Hepatocyte (in vitro differentiated cells): ENCODE measurements at regions not wholly inside any gene's neighbourhood (a gene's known extent, or its start where the extent isn't known, plus 50 kb on each side); places are given as distances from the start of the nearest gene placed in this dataset.

Experiments used
- DNase-seq: peaks from one replicate; pipeline ENCODE4 v3.0.0-alpha.2; 2016; ENCODE audit warnings: low spot score
- H2AFZ ChIP-seq: fragments of 200-600 bp; sonication (generic); 2 replicates; pipeline ENCODE4 v1.6.0; 2016; ENCODE audit warnings: antibody characterized with exemption, mild to moderate bottlenecking
- H3K27ac ChIP-seq: fragments of 200-600 bp; sonication (generic); 2 replicates; pipeline ENCODE4 v1.5.1; 2016; ENCODE audit warnings: mild to moderate bottlenecking
- H3K27me3 ChIP-seq: fragments of 200-600 bp; sonication (generic); 2 replicates; pipeline ENCODE4 v1.6.1; 2016
- H3K36me3 ChIP-seq: fragments of 200-600 bp; sonication (generic); replicated peaks from 2 replicates; pipeline ENCODE4 v1.5.1; 2016; ENCODE audit warnings: low read depth; ENCODE audit not compliant: insufficient read depth
- H3K4me1 ChIP-seq: fragments of 200-600 bp; sonication (generic); 2 replicates; pipeline ENCODE4 v1.5.1; 2016; ENCODE audit warnings: mild to moderate bottlenecking, moderate library complexity; ENCODE audit not compliant: insufficient read depth
- H3K4me2 ChIP-seq: fragments of 200-600 bp; sonication (generic); 2 replicates; pipeline ENCODE4 v1.6.0; 2016
- H3K4me3 ChIP-seq: fragments of 200-600 bp; sonication (generic); 2 replicates; pipeline ENCODE4 v1.5.1; 2016; ENCODE audit warnings: mild to moderate bottlenecking
- H3K79me2 ChIP-seq: fragments of 200-600 bp; sonication (generic); 2 replicates; pipeline ENCODE4 v1.6.0; 2017; ENCODE audit warnings: mild to moderate bottlenecking
- H3K9me2 ChIP-seq: fragments of 200-600 bp; sonication (generic); replicated peaks from 2 replicates; pipeline ENCODE4 v1.6.0; 2017; ENCODE audit warnings: mild to moderate bottlenecking; ENCODE audit not compliant: insufficient read depth
- H3K9me3 ChIP-seq: fragments of 200-600 bp; sonication (generic); 2 replicates; pipeline ENCODE4 v1.5.1; 2016; ENCODE audit warnings: low read depth, mild to moderate bottlenecking
- H4K20me1 ChIP-seq: fragments of 200-600 bp; sonication (generic); 2 replicates; pipeline ENCODE4 v1.6.0; 2016; ENCODE audit warnings: mild to moderate bottlenecking; ENCODE audit not compliant: insufficient read depth, poor library complexity, severe bottlenecking
- CTCF ChIP-seq: fragments of 200-600 bp; sonication (generic); IDR thresholded peaks from 2 replicates; pipeline ENCODE4 v1.5.1; 2016; ENCODE audit warnings: antibody characterized with exemption, mild to moderate bottlenecking; ENCODE audit not compliant: poor library complexity
- EZH2 ChIP-seq: fragments of 200-600 bp; sonication (generic); IDR thresholded peaks from 2 replicates; pipeline ENCODE4 v1.6.1; 2016; ENCODE audit warnings: antibody characterized with exemption, mild to moderate bottlenecking, borderline replicate concordance
- EZH2phosphoT487 ChIP-seq: fragments of 200-600 bp; sonication (generic); IDR thresholded peaks from one replicate; pipeline ENCODE4 v1.6.1; 2018; ENCODE audit warnings: antibody characterized with exemption, mild to moderate bottlenecking, low read depth, moderate library complexity; ENCODE audit not compliant: unreplicated experiment, severe bottlenecking
- WGBS: methylation state at CpG from one replicate; pipeline ENCODE4 v1.1.6; 2016; ENCODE audit warnings: low lambda C conversion rate; ENCODE audit errors: missing lambda C conversion rate; 5-methylcytosine and 5-hydroxymethylcytosine counted together

DNA sequence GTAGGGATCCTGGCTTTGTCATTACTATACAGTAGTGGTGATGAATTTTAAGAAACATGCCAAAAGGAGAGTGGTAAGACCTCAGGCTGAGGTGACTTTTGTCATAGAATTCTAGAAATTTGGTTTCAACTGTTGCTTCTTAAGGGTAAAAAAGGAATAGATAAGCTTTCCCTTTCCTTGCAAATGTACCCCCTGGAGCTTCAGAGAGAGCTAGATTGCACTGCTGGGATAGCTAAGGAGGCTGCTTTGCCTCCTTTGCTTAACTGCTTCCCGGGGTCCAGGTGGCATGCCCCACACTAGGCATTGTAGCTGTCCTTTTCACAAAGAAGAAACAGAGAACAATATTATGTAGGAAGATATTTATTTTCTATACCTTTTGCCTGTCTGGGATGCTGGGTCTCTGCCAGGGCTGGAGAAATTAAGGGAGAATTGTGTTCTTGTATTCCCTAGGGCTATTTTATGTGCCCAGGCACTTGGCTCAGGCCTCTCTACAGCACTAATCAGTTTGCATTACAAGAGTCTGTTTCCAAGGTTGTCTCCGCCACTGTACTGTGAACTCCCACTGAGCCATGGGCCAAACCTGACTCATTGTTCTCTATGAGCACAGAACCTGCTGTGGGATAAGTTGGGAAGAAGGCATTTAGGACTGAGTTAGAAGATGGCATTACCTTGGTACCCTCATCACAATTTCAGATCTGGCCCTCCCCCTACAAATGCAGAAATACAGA lies 460.0 kb downstream of the PDCD6IP start:
- H3K4me3 ChIP-seq = no peak overlapping the region
- no peaks in the 10 kb centered on the region for H4K20me1 ChIP-seq
- H3K4me2 ChIP-seq = no peak overlapping the region
- H3K4me1 ChIP-seq = peaks cover 30% of the 10 kb centered on the region
- no peak for DNase-seq
- H3K27ac ChIP-seq = no peak overlapping the region
- no peaks in the 10 kb centered on the region for H3K27me3 ChIP-seq
- 66% methylated on average over 2 of the region's 2 CpGs for WGBS
- no peak for TF ChIP-seq EZH2
- TF ChIP-seq CTCF = no peak
- TF ChIP-seq EZH2phosphoT487 = no peak
- no peaks in the 10 kb centered on the region for H3K9me2 ChIP-seq
- H3K79me2 ChIP-seq = no peaks in the 10 kb centered on the region
- H3K36me3 ChIP-seq = no peaks in the 10 kb centered on the region
- H3K9me3 ChIP-seq = no peaks in the 10 kb centered on the region
- H2AFZ ChIP-seq = no peak overlapping the region

GRCh38 chr3:34260271-34261000 lies 462.0 kb downstream of the PDCD6IP start:
- H3K27ac ChIP-seq = peak overlapping the region; percentile 6
- TF ChIP-seq CTCF = peak; percentile 68
- TF ChIP-seq EZH2phosphoT487 = no peak
- H3K79me2 ChIP-seq = no peaks in the 10 kb centered on the region
- no peaks in the 10 kb centered on the region for H3K9me2 ChIP-seq
- no peak overlapping the region for H3K4me2 ChIP-seq
- no peaks in the 10 kb centered on the region for H4K20me1 ChIP-seq
- H3K9me3 ChIP-seq = no peaks in the 10 kb centered on the region
- no peak overlapping the region for H2AFZ ChIP-seq
- H3K4me1 ChIP-seq = peaks cover 36% of the 10 kb centered on the region
- peak; percentile 79 for DNase-seq
- 85% methylated on average over 2 of the region's 2 CpGs for WGBS
- H3K27me3 ChIP-seq = no peaks in the 10 kb centered on the region
- H3K4me3 ChIP-seq = no peak overlapping the region
- H3K36me3 ChIP-seq = no peaks in the 10 kb centered on the region

DNA sequence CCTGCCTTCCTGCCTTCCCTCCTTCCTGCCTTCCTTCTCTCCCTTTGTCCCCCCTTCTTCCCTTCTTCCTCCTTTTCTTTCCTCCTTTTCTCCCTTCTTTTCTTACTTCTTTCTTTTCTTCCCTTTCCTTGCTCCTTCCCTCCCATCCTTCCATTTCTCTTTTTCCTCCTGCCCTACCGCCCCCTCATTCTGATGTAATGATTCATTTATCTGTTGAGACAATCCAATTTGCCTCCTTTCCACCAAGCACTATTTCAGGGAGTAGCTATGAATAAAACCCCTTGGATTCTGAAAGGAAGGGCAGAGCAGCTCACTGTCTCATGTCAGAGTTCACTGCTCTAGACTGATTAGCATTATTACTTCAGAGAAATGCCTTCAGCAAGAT lies 462.6 kb downstream of the PDCD6IP start:
- Histone ChIP-seq H3K4me1 (peaks cover 34% of the 10 kb centered on the region), H2AFZ (no peak overlapping the region), H3K27me3 (no peaks in the 10 kb centered on the region), H3K4me2 (no peak overlapping the region), H3K27ac (peak overlapping the region; percentile 6), H3K79me2 (no peaks in the 10 kb centered on the region), H3K9me3 (no peaks in the 10 kb centered on the region), H3K4me3 (no peak overlapping the region), H4K20me1 (no peaks in the 10 kb centered on the region), H3K36me3 (no peaks in the 10 kb centered on the region), H3K9me2 (no peaks in the 10 kb centered on the region)
- DNase-seq = no peak
- 90% methylated on average over 1 of the region's 1 CpG for WGBS
- TF ChIP-seq EZH2phosphoT487 = no peak
- no peak for TF ChIP-seq EZH2
- TF ChIP-seq CTCF = no peak
